HG03469 (cell line): ENCODE measurements at regions not wholly inside any gene's neighbourhood (a gene's known extent, or its start where the extent isn't known, plus 50 kb on each side); places are given as distances from the start of the nearest gene placed in this dataset.
"Not testable (repeated sequence)": the region's sequence is repeated elsewhere in the genome, so short reads cannot be mapped to it uniquely, and the experiment has no call there.

Experiments used
- ATAC-seq: cut with Tn5 transposase; IDR thresholded peaks from one replicate; pipeline ENCODE4 v1.9.1; 2021; ENCODE audit warnings: mild to moderate bottlenecking, moderate library complexity, moderate number of reproducible peaks; ENCODE audit not compliant: unreplicated experiment

- no peak for ATAC-seq
Measured at GRCh38 chr3:157859541-157859940, 246.7 kb downstream of the SHOX2 start.

- no peak for ATAC-seq
Measured at GRCh38 chr3:157858821-157859220, 247.4 kb downstream of the SHOX2 start.

GRCh38 chr3:157857440-157857839 is 248.8 kb downstream of the SHOX2 start:
- no peak for ATAC-seq

- no peak for ATAC-seq
Measured at GRCh38 chr3:157856078-157856939, 249.9 kb downstream of the SHOX2 start.

- not testable (repeated sequence) for ATAC-seq
Measured at GRCh38 chr3:157845839-157846238, 260.4 kb downstream of the SHOX2 start.

GRCh38 chr3:157844800-157845565 is 261.2 kb downstream of the SHOX2 start:
- ATAC-seq: no peak

GRCh38 chr3:157844216-157844615 is 262.0 kb downstream of the SHOX2 start:
- no peak for ATAC-seq

- ATAC-seq: no peak
Measured at GRCh38 chr3:157841029-157841428, 265.2 kb downstream of the SHOX2 start.

GRCh38 chr3:157840564-157840963 is 265.7 kb downstream of the SHOX2 start:
- no peak for ATAC-seq

GRCh38 chr3:157838457-157838856 is 267.8 kb downstream of the SHOX2 start:
- ATAC-seq: no peak

GRCh38 chr3:157837336-157837735 is 268.9 kb downstream of the SHOX2 start:
- no peak for ATAC-seq

- no peak for ATAC-seq
Measured at GRCh38 chr3:157836022-157836421, 270.2 kb downstream of the SHOX2 start.

GRCh38 chr3:157832588-157832987 is 273.6 kb downstream of the SHOX2 start:
- ATAC-seq: no peak

- ATAC-seq: no peak
Measured at GRCh38 chr3:157830556-157831236, 275.5 kb downstream of the SHOX2 start.

- ATAC-seq: no peak
Measured at GRCh38 chr3:157829786-157830185, 276.4 kb downstream of the SHOX2 start.

GRCh38 chr3:157824281-157824680 is 281.9 kb downstream of the SHOX2 start:
- ATAC-seq: no peak

- no peak for ATAC-seq
Measured at GRCh38 chr3:157823050-157823449, 283.2 kb downstream of the SHOX2 start.

GRCh38 chr3:157820157-157820517 is 286.1 kb downstream of the SHOX2 start:
- no peak for ATAC-seq

- no peak for ATAC-seq
Measured at GRCh38 chr3:157819270-157820156, 286.7 kb downstream of the SHOX2 start.

GRCh38 chr3:157816896-157817295 is 289.3 kb downstream of the SHOX2 start:
- no peak for ATAC-seq

GRCh38 chr3:157816296-157816695 is 289.9 kb downstream of the SHOX2 start:
- no peak for ATAC-seq
